Umbilical cord (tissue), 1 donor: ENCODE measurements at regions not wholly inside any gene's neighbourhood (a gene's known extent, or its start where the extent isn't known, plus 50 kb on each side); places are given as distances from the start of the nearest gene placed in this dataset.
A peak's percentile ranks its signal among the peaks of the same experiment; 100 is the strongest.
"Not testable (repeated sequence)": the region's sequence is repeated elsewhere in the genome, so short reads cannot be mapped to it uniquely, and the experiment has no call there.

Experiments used
- DNase-seq: peaks from one replicate; pipeline ENCODE4 v3.0.0-alpha.2; 2015; ENCODE audit warnings: low spot score

GRCh38 chr3:88408935-88409334 is 259.2 kb downstream of the C3orf38 start:
- DNase-seq = no peak

DNA sequence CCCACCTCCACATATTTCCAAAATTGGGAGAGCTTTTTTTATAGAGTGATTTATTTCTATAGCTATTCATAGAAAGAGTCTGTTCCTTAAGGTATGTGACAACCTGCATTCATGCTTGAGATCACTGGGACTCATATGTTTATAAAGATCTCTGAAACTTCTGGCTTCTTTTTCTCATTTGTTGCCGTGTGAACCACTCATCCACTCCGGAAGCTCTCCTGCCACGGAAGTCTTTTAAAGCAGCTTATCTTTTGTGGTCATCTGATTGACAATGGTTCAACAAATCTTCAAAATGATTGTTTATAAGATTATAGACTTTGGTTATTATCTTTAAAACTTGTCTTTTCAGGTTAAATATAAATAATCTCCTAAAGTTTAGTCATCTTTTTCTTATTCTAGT is 260.5 kb downstream of the C3orf38 start:
- DNase-seq = no peak

DNA sequence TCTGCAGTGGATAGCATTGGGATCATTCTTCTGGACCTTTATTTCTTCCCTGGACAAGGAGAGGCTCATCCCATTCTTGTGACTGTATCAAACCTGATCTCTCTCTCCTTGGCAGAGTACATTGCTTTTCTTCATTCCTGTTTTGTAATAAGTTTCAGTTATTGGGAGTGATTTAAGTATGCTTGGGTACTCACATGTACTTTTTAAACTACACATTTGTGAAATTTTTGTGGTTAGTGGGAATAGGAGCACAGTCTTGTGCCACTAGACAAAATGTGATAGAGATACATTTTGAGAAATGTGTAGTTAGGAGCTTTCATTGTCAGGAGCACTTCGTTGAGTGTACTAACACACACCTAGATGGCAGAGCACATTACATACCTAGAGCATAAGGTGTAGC is 262.6 kb downstream of the C3orf38 start:
- DNase-seq = no peak

DNA sequence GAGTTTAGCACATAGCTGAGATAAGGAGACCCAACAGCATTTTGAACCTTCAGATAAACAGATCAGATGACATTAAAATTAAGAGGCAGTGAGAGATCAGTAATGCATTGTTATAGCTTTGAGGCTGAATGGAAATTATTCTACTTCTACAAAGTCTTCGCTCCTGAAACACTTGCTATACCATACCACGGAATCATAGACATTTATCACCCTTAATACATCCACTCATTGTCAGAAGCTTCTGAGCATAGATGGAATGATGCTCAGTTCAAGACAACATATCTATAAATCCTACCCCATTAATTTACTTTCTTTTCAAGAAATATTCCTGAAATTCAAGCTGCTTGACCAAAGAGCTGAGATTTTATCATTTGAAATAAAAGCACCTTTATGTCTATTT is 266.7 kb downstream of the C3orf38 start:
- DNase-seq = no peak

DNA sequence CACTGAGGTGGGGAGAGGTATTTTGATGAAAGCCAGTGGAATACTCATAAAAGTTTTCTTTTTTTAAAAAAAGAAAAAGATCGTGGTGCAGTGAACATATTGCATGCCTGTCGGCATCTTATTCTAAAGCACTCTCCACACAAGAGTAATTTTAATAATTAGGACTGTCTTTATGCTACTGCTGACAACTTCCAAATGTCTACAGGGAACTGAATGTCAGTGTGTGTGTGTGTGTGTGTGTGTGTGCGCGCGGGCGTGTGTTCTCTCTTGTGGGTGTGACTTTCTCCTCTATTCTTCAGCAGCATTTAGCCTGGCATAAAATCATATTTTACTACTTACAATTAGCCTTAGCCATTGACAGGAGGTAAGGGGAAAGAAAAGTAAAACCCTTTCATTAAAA is 268.5 kb downstream of the C3orf38 start:
- DNase-seq = no peak

DNA sequence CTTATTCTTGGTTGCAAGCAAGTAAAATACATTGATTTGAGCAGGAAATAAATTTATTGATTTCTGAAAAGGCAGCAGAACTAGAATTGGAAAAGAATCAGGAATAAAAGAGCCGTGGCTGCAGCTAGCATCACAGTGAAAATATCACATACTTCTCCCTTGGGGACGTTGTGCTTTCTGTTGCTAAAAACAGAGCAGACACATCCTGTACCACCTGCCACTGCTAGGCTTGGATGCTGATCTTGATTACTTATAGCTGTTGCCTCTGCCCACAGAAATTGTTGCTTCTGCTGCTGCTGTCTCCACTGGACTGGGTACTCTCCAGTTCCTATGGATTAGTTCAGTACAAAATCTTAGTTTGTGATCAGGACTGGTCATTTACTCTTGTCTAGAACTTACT is 283.8 kb downstream of the C3orf38 start:
- no peak for DNase-seq

GRCh38 chr3:88434001-88434400 is 284.2 kb downstream of the C3orf38 start:
- DNase-seq = no peak

- DNase-seq = no peak
These were observed 290.9 kb downstream of the C3orf38 start for GRCh38 chr3:88440701-88441100.

GRCh38 chr3:88443066-88443465 is 293.3 kb downstream of the C3orf38 start:
- DNase-seq = no peak

GRCh38 chr3:88444251-88444650 is 294.5 kb downstream of the C3orf38 start:
- DNase-seq = no peak

- no peak for DNase-seq
These were observed 302.5 kb downstream of the C3orf38 start for GRCh38 chr3:88452228-88452627.

DNA sequence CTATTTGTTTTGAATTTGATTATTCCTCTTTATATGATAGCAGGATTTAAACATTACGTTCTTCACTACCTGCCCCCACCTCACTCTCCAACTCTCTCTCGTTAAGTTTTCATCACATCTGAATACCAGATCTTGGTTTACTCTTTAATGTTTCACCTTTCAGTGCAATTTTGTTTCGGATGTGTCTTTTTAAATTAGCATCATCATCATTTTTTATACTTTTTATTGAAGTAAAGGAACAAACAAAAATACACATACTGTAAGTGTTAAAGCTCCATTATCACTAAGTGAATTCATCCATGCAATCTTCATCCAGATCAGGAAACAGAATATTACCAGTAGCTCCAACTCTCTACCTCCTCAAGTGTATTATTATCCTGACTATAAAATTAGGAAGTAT is 310.6 kb downstream of the C3orf38 start:
- no peak for DNase-seq

DNA sequence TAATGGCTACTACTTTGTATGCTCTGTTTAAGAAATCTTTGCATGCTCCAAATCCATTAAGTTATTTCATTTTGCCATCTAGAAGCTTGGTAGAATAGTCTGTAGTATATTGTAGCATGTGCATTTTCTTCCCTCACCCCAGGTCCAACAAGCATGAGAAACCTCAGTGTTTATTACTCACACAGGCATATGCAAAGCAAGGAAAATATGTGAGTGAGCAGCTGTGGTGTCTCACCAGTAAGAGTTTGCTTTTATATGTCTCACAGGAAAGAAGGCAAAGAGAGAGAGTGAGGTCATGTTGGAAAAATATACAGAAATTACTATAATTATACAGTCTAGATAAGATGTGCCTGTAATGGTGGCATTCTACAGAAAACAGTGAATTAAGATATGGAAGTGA is 312.5 kb downstream of the C3orf38 start:
- DNase-seq = peak; percentile 48

DNA sequence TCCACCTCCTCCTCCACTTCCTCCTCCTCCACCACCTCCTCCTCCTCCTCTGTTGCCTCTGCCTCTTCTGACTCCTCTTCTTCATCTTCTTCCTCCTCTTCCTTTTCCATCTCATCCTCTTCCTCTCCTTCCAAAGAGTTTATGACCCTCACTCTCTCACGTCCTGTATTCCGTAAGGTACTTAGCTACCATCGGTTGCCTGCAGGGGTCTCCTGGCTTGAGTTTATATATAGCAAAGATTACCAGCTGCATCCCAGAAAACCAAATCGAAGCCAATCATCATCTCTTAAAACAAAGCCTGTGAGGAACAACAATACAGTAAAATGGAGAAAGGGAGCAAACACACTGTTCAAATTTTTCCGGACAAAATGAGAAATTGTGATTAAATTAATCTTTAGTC is 317.4 kb downstream of the C3orf38 start:
- DNase-seq = no peak

GRCh38 chr3:88469216-88469615 is 319.5 kb downstream of the C3orf38 start:
- no peak for DNase-seq

GRCh38 chr3:88478460-88478859 is 328.7 kb downstream of the C3orf38 start:
- no peak for DNase-seq

- no peak for DNase-seq
These were observed 331.1 kb downstream of the C3orf38 start for GRCh38 chr3:88480822-88481221.

DNA sequence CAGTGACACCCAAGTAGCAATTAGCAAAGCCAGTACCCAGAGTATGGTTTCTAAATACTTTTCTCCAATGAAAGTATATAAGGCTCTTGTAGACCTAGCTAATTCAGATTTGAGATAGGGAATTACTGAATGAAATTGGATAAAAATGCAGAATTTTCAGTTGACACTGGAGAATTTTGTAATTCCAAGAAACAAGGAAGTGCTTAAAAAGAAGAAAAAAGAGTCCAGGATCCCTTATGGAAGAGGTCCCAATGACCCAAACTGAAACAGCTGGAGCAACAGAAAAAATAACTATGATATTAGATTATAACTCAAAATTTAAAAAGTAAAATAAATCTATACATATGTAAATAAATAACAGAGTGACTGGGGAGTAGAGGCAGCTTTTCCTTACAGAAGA is 335.2 kb downstream of the C3orf38 start:
- no peak for DNase-seq

- DNase-seq = not testable (repeated sequence)
These were observed 359.1 kb downstream of the C3orf38 start for GRCh38 chr3:88508818-88509217.

- DNase-seq = no peak
These were observed 359.8 kb downstream of the C3orf38 start for GRCh38 chr3:88509582-88509981.

GRCh38 chr3:88528494-88528893 is 378.7 kb downstream of the C3orf38 start:
- no peak for DNase-seq

- no peak for DNase-seq
These were observed 384.8 kb downstream of the C3orf38 start for GRCh38 chr3:88534534-88534933.

DNA sequence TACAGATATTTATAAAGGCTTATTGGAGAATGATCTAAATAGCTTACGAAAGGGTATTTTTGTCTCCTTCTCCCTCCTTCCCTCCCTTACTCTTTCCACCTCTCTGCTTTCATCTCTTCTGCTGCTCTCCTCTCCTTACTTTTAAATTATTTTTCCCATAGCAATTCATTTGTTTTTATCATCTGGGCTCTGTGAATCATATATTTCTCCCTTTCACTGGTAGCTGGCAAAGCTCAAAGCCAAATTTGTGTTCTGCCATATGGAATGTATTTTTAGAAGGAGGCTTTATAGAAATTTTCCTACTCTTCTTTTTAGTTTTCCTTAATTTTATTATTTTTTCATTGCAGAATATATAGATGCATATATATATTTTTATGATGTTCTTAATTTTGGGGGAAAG is 385.8 kb downstream of the C3orf38 start:
- DNase-seq = peak; percentile 15

DNA sequence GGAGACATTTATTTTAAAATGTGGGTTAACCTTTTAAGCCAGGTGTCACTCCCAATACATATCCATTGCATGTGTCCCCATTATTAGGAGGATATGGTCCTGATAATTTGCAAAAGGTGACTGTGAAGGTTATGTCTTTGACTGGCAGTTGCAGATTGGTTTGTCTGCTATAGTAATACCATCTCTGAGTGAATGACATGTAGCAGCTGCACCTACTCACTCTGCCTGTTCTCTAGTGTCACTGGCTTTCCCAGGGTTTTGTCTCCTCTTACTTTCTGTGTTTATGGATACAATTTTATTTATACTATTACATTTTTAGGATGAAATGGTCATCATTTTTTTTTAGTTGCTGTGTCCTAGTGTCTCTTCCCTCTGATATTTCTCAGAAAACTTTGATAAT is 393.2 kb downstream of the C3orf38 start:
- no peak for DNase-seq

DNA sequence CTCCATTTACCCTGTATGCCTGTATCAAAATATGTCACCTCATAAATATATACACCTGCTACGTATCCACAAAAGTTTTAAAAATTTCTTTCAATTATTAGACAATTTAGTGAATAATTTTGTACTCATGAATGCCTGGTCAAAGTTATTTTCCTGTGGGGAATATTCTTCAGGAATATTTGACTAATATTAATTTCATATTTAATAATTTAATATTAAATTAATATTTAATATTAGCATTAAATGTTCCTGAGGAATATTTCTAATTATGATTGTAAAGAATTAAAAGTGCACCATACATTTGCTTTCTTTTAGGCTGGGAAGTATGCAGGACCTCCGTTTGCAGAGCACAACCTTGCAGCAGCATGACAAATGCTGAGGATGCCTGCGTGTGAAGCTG is 422.7 kb downstream of the C3orf38 start:
- no peak for DNase-seq
